IPS-15b (cell line): ENCODE measurements at regions not wholly inside any gene's neighbourhood (a gene's known extent, or its start where the extent isn't known, plus 50 kb on each side); places are given as distances from the start of the nearest gene placed in this dataset.
"Not testable (repeated sequence)": the region's sequence is repeated elsewhere in the genome, so short reads cannot be mapped to it uniquely, and the experiment has no call there.

ENCODE experiments used
- H3K27me3 ChIP-seq: one replicate; pipeline ENCODE4 v1.6.1; 2013; ENCODE audit warnings: low read length; ENCODE audit not compliant: control insufficient read depth, insufficient read depth
- H3K36me3 ChIP-seq: one replicate; pipeline ENCODE4 v1.6.1; 2013; ENCODE audit warnings: low read length; ENCODE audit not compliant: control insufficient read depth, insufficient read depth
- H3K4me1 ChIP-seq: one replicate; pipeline ENCODE4 v1.6.1; 2013; ENCODE audit warnings: mild to moderate bottlenecking, low read length; ENCODE audit not compliant: control insufficient read depth, insufficient read depth
- H3K4me3 ChIP-seq: one replicate; pipeline ENCODE4 v1.5.1; 2013; ENCODE audit warnings: low read depth, low read length
- H3K9ac ChIP-seq: one replicate; pipeline ENCODE4 v1.6.1; 2013; ENCODE audit warnings: low read depth, mild to moderate bottlenecking, low read length
- H3K9me3 ChIP-seq: one replicate; pipeline ENCODE4 v1.6.1; 2013; ENCODE audit warnings: mild to moderate bottlenecking, low read length; ENCODE audit not compliant: control insufficient read depth, insufficient read depth

- Histone ChIP-seq H3K36me3 (no peaks in the 10 kb centered on the region), H3K4me3 (no peak overlapping the region), H3K27me3 (no peaks in the 10 kb centered on the region), H3K4me1 (no peaks in the 10 kb centered on the region), H3K9me3 (no peaks in the 10 kb centered on the region), H3K9ac (no peak overlapping the region)
Measured at GRCh38 chr2:184372484-184372883, 225.8 kb upstream of the ZNF804A start.

- no peak overlapping the region for H3K4me3 ChIP-seq
- no peaks in the 10 kb centered on the region for H3K36me3 ChIP-seq
- no peaks in the 10 kb centered on the region for H3K4me1 ChIP-seq
- no peaks in the 10 kb centered on the region for H3K27me3 ChIP-seq
- no peaks in the 10 kb centered on the region for H3K9me3 ChIP-seq
- H3K9ac ChIP-seq, result no peak overlapping the region
Measured at GRCh38 chr2:184394642-184395041, 203.7 kb upstream of the ZNF804A start.

GRCh38 chr2:184402381-184402780, 195.9 kb upstream of the ZNF804A start:
- Histone ChIP-seq H3K9me3 (no peaks in the 10 kb centered on the region), H3K4me1 (no peaks in the 10 kb centered on the region), H3K9ac (no peak overlapping the region), H3K27me3 (no peaks in the 10 kb centered on the region), H3K36me3 (no peaks in the 10 kb centered on the region), H3K4me3 (no peak overlapping the region)

- not testable (repeated sequence) for H3K4me3 ChIP-seq, H3K9me3 ChIP-seq, H3K4me1 ChIP-seq, H3K9ac ChIP-seq, H3K27me3 ChIP-seq, H3K36me3 ChIP-seq
Measured at GRCh38 chr2:184407041-184407630, 191.2 kb upstream of the ZNF804A start.

- H3K27me3 ChIP-seq, result no peaks in the 10 kb centered on the region
- H3K4me1 ChIP-seq, result no peaks in the 10 kb centered on the region
- H3K36me3 ChIP-seq, result no peaks in the 10 kb centered on the region
- H3K9ac ChIP-seq, result no peak overlapping the region
- no peak overlapping the region for H3K4me3 ChIP-seq
- no peaks in the 10 kb centered on the region for H3K9me3 ChIP-seq
Measured at GRCh38 chr2:184410160-184410559, 188.2 kb upstream of the ZNF804A start.

- H3K4me1 ChIP-seq, result no peaks in the 10 kb centered on the region
- no peak overlapping the region for H3K9ac ChIP-seq
Measured at GRCh38 chr2:184413221-184413620, 185.1 kb upstream of the ZNF804A start.

GRCh38 chr2:184413671-184414229, 184.6 kb upstream of the ZNF804A start:
- H3K4me1 ChIP-seq, result no peaks in the 10 kb centered on the region
- H3K9ac ChIP-seq, result no peak overlapping the region
- H3K36me3 ChIP-seq, result no peaks in the 10 kb centered on the region
- no peaks in the 10 kb centered on the region for H3K27me3 ChIP-seq
- H3K4me3 ChIP-seq, result no peak overlapping the region
- no peaks in the 10 kb centered on the region for H3K9me3 ChIP-seq

More at GRCh38 chr2:184413221-184413620, 185.1 kb upstream of the ZNF804A start:
- no peaks in the 10 kb centered on the region for H3K9me3 ChIP-seq
- no peaks in the 10 kb centered on the region for H3K36me3 ChIP-seq
- H3K27me3 ChIP-seq, result no peaks in the 10 kb centered on the region
- no peak overlapping the region for H3K4me3 ChIP-seq

GRCh38 chr2:184416146-184416913, 182.0 kb upstream of the ZNF804A start:
- Histone ChIP-seq H3K4me3 (no peak overlapping the region), H3K9ac (no peak overlapping the region), H3K36me3 (no peaks in the 10 kb centered on the region), H3K9me3 (no peaks in the 10 kb centered on the region), H3K27me3 (no peaks in the 10 kb centered on the region), H3K4me1 (no peaks in the 10 kb centered on the region)

- H3K27me3 ChIP-seq, result no peaks in the 10 kb centered on the region
- no peak overlapping the region for H3K4me3 ChIP-seq
- no peaks in the 10 kb centered on the region for H3K36me3 ChIP-seq
- no peak overlapping the region for H3K9ac ChIP-seq
- no peaks in the 10 kb centered on the region for H3K9me3 ChIP-seq
- no peaks in the 10 kb centered on the region for H3K4me1 ChIP-seq
Measured at GRCh38 chr2:184419744-184420143, 178.6 kb upstream of the ZNF804A start.

GRCh38 chr2:184421456-184421855, 176.9 kb upstream of the ZNF804A start:
- not testable (repeated sequence) for H3K9me3 ChIP-seq, H3K27me3 ChIP-seq, H3K36me3 ChIP-seq, H3K4me1 ChIP-seq, H3K4me3 ChIP-seq, H3K9ac ChIP-seq

- Histone ChIP-seq H3K9ac (no peak overlapping the region), H3K4me3 (no peak overlapping the region), H3K4me1 (no peaks in the 10 kb centered on the region), H3K27me3 (no peaks in the 10 kb centered on the region), H3K9me3 (no peaks in the 10 kb centered on the region), H3K36me3 (no peaks in the 10 kb centered on the region)
Measured at GRCh38 chr2:184425083-184425482, 173.2 kb upstream of the ZNF804A start.

GRCh38 chr2:184444217-184444616, 154.1 kb upstream of the ZNF804A start:
- Histone ChIP-seq H3K27me3 (no peaks in the 10 kb centered on the region), H3K36me3 (no peaks in the 10 kb centered on the region), H3K4me1 (no peaks in the 10 kb centered on the region), H3K4me3 (no peak overlapping the region), H3K9me3 (no peaks in the 10 kb centered on the region), H3K9ac (no peak overlapping the region)
